Fibroblast of villous mesenchyme (primary cell): ENCODE measurements at regions not wholly inside any gene's neighbourhood (a gene's known extent, or its start where the extent isn't known, plus 50 kb on each side); places are given as distances from the start of the nearest gene placed in this dataset. TPM values are rescaled to one million over a fixed set of nuclear protein-coding genes. Genes with fewer than 3 reads are reported as not detected.
A peak's percentile ranks its signal among the peaks of the same experiment; 100 is the strongest.

Experiments
- DNase-seq: peaks from one replicate; pipeline ENCODE4 v3.0.0-alpha.2; 2010; ENCODE audit warnings: low read depth
- H3K4me3 ChIP-seq: 2 replicates; pipeline ENCODE4 v1.5.1; 2011; ENCODE audit warnings: low read depth, mild to moderate bottlenecking, low read length
- small RNA-seq: library from RNA; depleted of rRNA; stranded (forward); fragments of <200 nt; gene quantifications from one replicate; pipeline ENCODE3, GENCODE V24; 2012
- TF ChIP-seq, protein P1 (sequence below): IDR thresholded peaks from 2 replicates; pipeline ENCODE4 v1.5.1; 2012; ENCODE audit warnings: low read depth, mild to moderate bottlenecking, low read length; ENCODE audit not compliant: insufficient read depth

DNA sequence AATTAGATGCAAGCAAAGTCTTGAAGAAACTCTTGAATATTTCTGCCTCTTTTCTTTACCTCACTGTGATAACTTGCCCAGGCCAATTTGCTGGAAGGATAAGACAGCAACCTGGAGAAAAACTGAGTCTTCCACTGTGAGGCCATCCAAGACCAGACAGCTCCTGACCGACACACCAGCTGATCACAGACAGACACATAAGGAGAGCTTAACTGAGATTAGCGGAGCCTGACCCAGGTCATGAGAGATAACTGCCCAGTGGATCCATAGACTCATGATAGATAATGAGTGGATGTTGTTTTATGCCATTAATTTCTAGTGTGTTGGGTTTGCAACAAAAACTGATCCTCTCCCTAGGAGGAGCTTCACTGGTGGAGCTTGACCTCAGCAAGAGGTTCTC lies 64.4 kb upstream of the NOX3 start:
- TF ChIP-seq, protein P1, sequence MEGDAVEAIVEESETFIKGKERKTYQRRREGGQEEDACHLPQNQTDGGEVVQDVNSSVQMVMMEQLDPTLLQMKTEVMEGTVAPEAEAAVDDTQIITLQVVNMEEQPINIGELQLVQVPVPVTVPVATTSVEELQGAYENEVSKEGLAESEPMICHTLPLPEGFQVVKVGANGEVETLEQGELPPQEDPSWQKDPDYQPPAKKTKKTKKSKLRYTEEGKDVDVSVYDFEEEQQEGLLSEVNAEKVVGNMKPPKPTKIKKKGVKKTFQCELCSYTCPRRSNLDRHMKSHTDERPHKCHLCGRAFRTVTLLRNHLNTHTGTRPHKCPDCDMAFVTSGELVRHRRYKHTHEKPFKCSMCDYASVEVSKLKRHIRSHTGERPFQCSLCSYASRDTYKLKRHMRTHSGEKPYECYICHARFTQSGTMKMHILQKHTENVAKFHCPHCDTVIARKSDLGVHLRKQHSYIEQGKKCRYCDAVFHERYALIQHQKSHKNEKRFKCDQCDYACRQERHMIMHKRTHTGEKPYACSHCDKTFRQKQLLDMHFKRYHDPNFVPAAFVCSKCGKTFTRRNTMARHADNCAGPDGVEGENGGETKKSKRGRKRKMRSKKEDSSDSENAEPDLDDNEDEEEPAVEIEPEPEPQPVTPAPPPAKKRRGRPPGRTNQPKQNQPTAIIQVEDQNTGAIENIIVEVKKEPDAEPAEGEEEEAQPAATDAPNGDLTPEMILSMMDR: no peak
- H3K4me3 ChIP-seq: no peak overlapping the region
- DNase-seq: no peak

DNA sequence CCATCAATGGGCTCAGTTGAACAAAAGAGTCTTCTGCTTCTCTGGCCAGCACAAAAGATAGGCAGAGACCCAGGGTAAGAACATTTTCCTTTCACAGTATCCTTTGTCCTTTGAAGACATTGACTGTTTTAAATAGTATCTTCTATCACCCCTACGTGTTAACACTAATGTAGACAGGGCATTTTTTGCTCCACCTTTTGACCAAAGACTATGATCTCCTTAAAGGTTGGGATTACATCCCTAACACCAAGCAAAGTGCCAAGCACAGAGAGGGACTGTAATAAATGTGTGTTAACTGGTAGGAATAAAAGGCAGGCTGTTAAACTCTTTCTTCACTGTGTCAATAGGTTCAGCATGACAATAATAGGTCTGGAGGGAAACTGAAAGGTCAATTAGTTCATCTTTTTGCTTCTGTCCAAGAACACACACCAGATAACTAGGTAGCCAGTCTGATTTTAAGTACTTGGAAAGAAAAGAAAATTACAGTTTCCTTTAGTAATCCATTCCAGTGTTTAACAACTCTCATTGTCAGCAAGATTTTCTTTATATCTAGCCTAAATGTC lies 63.6 kb upstream of the NOX3 start:
- TF ChIP-seq, protein P1: no peak
- DNase-seq: no peak
- no peak overlapping the region for H3K4me3 ChIP-seq

DNA sequence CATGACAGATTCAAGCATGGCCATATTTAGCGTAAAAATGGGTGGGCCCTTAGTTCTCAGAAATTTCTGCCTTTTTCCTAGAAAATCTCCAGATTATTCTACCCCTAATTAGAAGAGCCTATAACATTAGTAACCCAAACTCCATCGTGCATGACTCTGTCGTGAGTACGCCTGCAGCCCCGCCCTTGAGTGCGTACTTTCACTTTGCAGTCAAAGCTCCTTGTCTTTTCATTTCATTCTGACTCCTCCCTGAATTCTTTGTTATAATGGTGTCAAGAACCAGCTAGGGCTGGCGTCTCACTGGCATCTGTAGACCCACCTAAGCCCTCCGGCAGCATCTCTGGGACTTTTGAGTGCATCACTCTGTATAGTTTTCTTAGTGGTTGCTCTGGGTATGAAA lies 61.7 kb upstream of the NOX3 start:
- TF ChIP-seq, protein P1: no peak
- H3K4me3 ChIP-seq: no peak overlapping the region

DNA sequence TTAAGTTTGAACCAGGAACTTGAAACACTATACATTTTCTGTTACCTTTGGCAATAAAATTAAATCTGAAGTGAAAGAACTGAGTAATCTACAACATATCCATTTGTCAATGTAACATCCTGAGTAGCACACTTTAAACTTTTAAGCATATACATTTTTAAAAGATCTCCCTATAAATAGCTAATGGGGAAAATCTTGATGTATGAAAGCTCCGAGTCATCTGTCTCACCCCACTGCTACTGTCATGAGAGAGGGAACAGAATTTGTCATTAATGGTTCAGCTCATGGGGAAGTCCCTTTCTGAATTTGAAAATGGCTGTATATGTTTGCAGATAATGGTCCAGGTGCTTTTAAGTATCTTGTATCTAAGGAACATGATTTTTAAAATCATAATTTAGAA lies 55.2 kb upstream of the NOX3 start:
- no peak for DNase-seq
- no peak overlapping the region for H3K4me3 ChIP-seq
- TF ChIP-seq, protein P1: no peak

More for the DNA sequence above, 61.7 kb upstream of the NOX3 start:
- no peak for DNase-seq

DNA sequence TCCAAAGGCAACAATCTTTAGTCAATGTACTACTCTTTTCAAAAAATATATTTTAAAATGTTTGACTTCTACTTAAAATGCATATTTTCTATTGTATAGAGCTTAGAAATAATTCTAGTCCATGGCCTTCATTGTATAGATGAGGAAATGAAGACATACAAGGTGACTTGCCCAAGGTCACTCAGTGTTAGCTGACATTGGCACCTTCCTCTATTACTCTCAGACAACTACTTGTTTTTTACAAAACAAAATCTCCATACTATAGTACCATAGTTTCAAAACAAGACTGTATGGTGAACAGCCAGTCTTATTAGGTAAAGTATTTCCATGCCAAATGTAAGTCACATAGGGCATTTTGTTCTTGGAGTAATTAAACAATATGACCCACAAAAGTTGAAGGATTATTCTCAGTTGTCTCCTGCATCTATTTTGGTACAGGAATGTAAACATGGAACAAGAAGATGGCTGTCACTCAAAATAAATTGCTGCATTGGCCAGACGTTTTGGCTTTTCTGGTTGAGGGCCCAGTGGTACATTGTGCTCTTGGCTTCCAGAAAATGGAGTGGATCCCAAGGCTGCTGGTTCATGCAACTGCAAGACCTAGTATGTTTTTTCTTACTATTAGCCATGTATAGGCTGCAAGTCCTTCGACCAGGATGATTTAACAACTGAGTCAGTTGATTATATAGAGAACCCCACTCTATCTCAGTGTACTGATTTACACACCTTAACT lies 54.3 kb upstream of the NOX3 start:
- no peak for DNase-seq
- TF ChIP-seq, protein P1: no peak

DNA sequence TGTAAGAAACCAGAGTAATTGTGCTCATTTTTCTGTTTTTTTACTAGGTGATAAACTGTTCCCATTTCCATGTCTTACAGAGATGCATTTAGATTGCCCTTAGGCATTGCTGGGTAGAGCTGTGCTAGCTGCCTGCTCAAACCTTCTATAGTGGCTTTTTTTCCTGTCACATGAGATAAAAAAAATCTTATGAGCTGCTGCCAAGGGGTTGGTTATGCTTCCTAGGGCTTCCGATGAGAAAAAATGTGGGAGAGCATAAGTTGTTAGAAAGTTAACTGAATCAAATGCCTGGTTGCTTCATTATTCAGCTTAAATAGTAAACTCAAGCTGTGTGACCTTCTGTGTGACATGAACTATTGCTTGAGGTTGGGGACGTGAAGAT lies 50.0 kb upstream of the NOX3 start:
- TF ChIP-seq, protein P1: no peak
- peak; percentile 7 for DNase-seq
- no peak overlapping the region for H3K4me3 ChIP-seq

More for the DNA sequence above, 54.3 kb upstream of the NOX3 start:
- H3K4me3 ChIP-seq: no peak overlapping the region

Small RNAs in the stretch of these regions (small RNA-seq; reads per million reads assigned to genes)
- gene MIR1202 (not detected), gene RNU7-152P (not detected), gene SNORD28B (not detected)
